NB4 (cell line): ENCODE measurements at regions not wholly inside any gene's neighbourhood (a gene's known extent, or its start where the extent isn't known, plus 50 kb on each side); places are given as distances from the start of the nearest gene placed in this dataset.

Source experiments
- CTCF ChIP-seq: IDR thresholded peaks from one replicate; pipeline ENCODE4 v1.5.1; 2012; ENCODE audit warnings: low read depth, low read length
- MAX ChIP-seq: IDR thresholded peaks from 2 replicates; pipeline ENCODE4 v1.6.1; 2011; ENCODE audit warnings: low read depth, low read length
- MYC ChIP-seq: IDR thresholded peaks from 2 replicates; pipeline ENCODE4 v1.6.1; 2011; ENCODE audit warnings: low read depth, low read length
- POLR2A ChIP-seq: IDR thresholded peaks from 2 replicates; pipeline ENCODE4 v1.6.1; 2011; ENCODE audit warnings: mild to moderate bottlenecking; ENCODE audit not compliant: insufficient read length; ENCODE audit errors: extremely low read depth

- TF ChIP-seq CTCF (no peak), POLR2A (no peak), MYC (no peak), MAX (no peak)
Measured at GRCh38 chr10:133006806-133007205, 64.4 kb upstream of the CFAP46 start.
